ENCODE measurements at regions not wholly inside any gene's neighbourhood (a gene's known extent, or its start where the extent isn't known, plus 50 kb on each side); places are given as distances from the start of the nearest gene placed in this dataset.
A peak's percentile ranks its signal among the peaks of the same experiment; 100 is the strongest.

GRCh38 chr18:39524370-39524769 is 1958.8 kb upstream of the CELF4 start:
- no peak for DNase-seq

- no peak for DNase-seq
Observed at GRCh38 chr18:39523281-39523680, 1957.7 kb upstream of the CELF4 start.

- no peak for DNase-seq
Observed at GRCh38 chr18:39521164-39521563, 1955.6 kb upstream of the CELF4 start.

GRCh38 chr18:39519741-39520140 is 1954.1 kb upstream of the CELF4 start:
- DNase-seq = no peak

GRCh38 chr18:39515299-39515698 is 1949.7 kb upstream of the CELF4 start:
- DNase-seq = no peak

- DNase-seq = no peak
Observed at GRCh38 chr18:39513186-39513585, 1947.6 kb upstream of the CELF4 start.

GRCh38 chr18:39506581-39507330 is 1941.2 kb upstream of the CELF4 start:
- DNase-seq = no peak

GRCh38 chr18:39500306-39500705 is 1934.7 kb upstream of the CELF4 start:
- no peak for DNase-seq

- DNase-seq = no peak
Observed at GRCh38 chr18:39497821-39498220, 1932.2 kb upstream of the CELF4 start.

- DNase-seq = no peak
Observed at GRCh38 chr18:39496986-39497385, 1931.4 kb upstream of the CELF4 start.

GRCh38 chr18:39494211-39494896 is 1928.8 kb upstream of the CELF4 start:
- no peak for DNase-seq

- DNase-seq = no peak
Observed at GRCh38 chr18:39491408-39491807, 1925.8 kb upstream of the CELF4 start.

GRCh38 chr18:39489431-39489830 is 1923.8 kb upstream of the CELF4 start:
- no peak for DNase-seq

GRCh38 chr18:39487932-39488331 is 1922.3 kb upstream of the CELF4 start:
- no peak for DNase-seq

- no peak for DNase-seq
Observed at GRCh38 chr18:39486268-39486667, 1920.7 kb upstream of the CELF4 start.

GRCh38 chr18:39485696-39486095 is 1920.1 kb upstream of the CELF4 start:
- DNase-seq = no peak

- DNase-seq = no peak
Observed at GRCh38 chr18:39481281-39481680, 1915.7 kb upstream of the CELF4 start.

- DNase-seq = no peak
Observed at GRCh38 chr18:39480494-39481195, 1915.0 kb upstream of the CELF4 start.

GRCh38 chr18:39464006-39464405 is 1898.4 kb upstream of the CELF4 start:
- DNase-seq = no peak

GRCh38 chr18:39462436-39462835 is 1896.8 kb upstream of the CELF4 start:
- DNase-seq = no peak

GRCh38 chr18:39460136-39460535 is 1894.5 kb upstream of the CELF4 start:
- no peak for DNase-seq

- DNase-seq = no peak
Observed at GRCh38 chr18:39455285-39455684, 1889.7 kb upstream of the CELF4 start.

GRCh38 chr18:39454866-39455265 is 1889.3 kb upstream of the CELF4 start:
- DNase-seq = no peak

GRCh38 chr18:39453882-39454281 is 1888.3 kb upstream of the CELF4 start:
- peak; percentile 82 for DNase-seq
